WTC11 (cell line): ENCODE measurements at regions not wholly inside any gene's neighbourhood (a gene's known extent, or its start where the extent isn't known, plus 50 kb on each side); places are given as distances from the start of the nearest gene placed in this dataset.

Experiments
- ATAC-seq: fragments of 200-7000 bp; cut with Tn5 transposase; 2 replicates; pipeline ENCODE4 v1.10.0; 2021; ENCODE audit warnings: mild to moderate bottlenecking, moderate library complexity
- CTCF ChIA-PET: fragments of 300-600 bp; sonication (Branson Sonifier 250); formaldehyde crosslinking; loops from one replicate; lab custom pipeline; 2021; ENCODE audit warnings: antibody characterized with exemption; lab: Charles Lee
- POLR2A ChIA-PET: fragments of 350-600 bp; sonication (Branson Sonifier 250); formaldehyde crosslinking; loops from one replicate; lab custom pipeline; 2021; ENCODE audit warnings: antibody characterized with exemption; lab: Charles Lee
- DNase-seq: peaks from one replicate; pipeline ENCODE4 v3.0.0; 2021; ENCODE audit warnings: low spot score
- H3K27ac Mint-ChIP-seq: 2 replicates; pipeline ENCODE4 v1.8.0; 2021; ENCODE audit warnings: mixed read lengths
- H3K27me3 Mint-ChIP-seq: 2 replicates; pipeline ENCODE4 v1.8.0; 2021; ENCODE audit warnings: low read depth, mild to moderate bottlenecking, moderate library complexity, mixed read lengths
- H3K36me3 Mint-ChIP-seq: 2 replicates; pipeline ENCODE4 v1.8.0; 2021; ENCODE audit warnings: mixed read lengths
- H3K4me1 Mint-ChIP-seq: 2 replicates; pipeline ENCODE4 v1.8.0; 2022; ENCODE audit warnings: mixed read lengths
- H3K4me3 Mint-ChIP-seq: 2 replicates; pipeline ENCODE4 v1.8.0; 2021; ENCODE audit warnings: mild to moderate bottlenecking, moderate library complexity, mixed read lengths
- H3K9me3 Mint-ChIP-seq: 2 replicates; pipeline ENCODE4 v1.8.0; 2021; ENCODE audit warnings: mixed read lengths
- CBFB ChIP-seq: sonication (generic); formaldehyde crosslinking; IDR thresholded peaks from 2 replicates; pipeline ENCODE4 v1.8.1; 2022; ENCODE audit warnings: mild to moderate bottlenecking, low read depth, missing genetic modification reagents
- GRHL2 ChIP-seq: fragments of 250-450 bp; sonication (Bioruptor Pico); IDR thresholded peaks from 2 replicates; pipeline ENCODE4 v1.8.0; 2022; ENCODE audit warnings: mild to moderate bottlenecking, moderate library complexity; ENCODE audit not compliant: insufficient replicate concordance, severe bottlenecking
- GTF2I ChIP-seq: fragments of 250-450 bp; sonication (Bioruptor Pico); conservative IDR thresholded peaks from 2 replicates; pipeline ENCODE4 v1.4.0; 2021; ENCODE audit warnings: mild to moderate bottlenecking
- HMGA2 ChIP-seq: fragments of 250-450 bp; sonication (Bioruptor Pico); IDR thresholded peaks from 2 replicates; pipeline ENCODE4 v1.4.0; 2021; ENCODE audit warnings: mild to moderate bottlenecking, moderate library complexity
- NFYB ChIP-seq: sonication (generic); formaldehyde crosslinking; conservative IDR thresholded peaks from 2 replicates; pipeline ENCODE4 v1.8.0; 2022; ENCODE audit warnings: low read depth, missing genetic modification reagents
- SMAD3 ChIP-seq: sonication (generic); formaldehyde crosslinking; IDR thresholded peaks from 2 replicates; pipeline ENCODE4 v1.8.0; 2022; ENCODE audit warnings: missing genetic modification reagents, mild to moderate bottlenecking, borderline replicate concordance
- SOX15 ChIP-seq: fragments of 250-450 bp; sonication (Bioruptor Pico); IDR thresholded peaks from 2 replicates; pipeline ENCODE4 v1.9.0; 2021; ENCODE audit warnings: mild to moderate bottlenecking
- TEAD4 ChIP-seq: sonication (generic); formaldehyde crosslinking; IDR thresholded peaks from 2 replicates; pipeline ENCODE4 v1.8.0; 2022; ENCODE audit warnings: mild to moderate bottlenecking, missing genetic modification reagents
- ZBTB21 ChIP-seq: sonication (generic); formaldehyde crosslinking; IDR thresholded peaks from 2 replicates; pipeline ENCODE4 v1.8.1; 2023; ENCODE audit warnings: mild to moderate bottlenecking, missing genetic modification reagents, borderline replicate concordance
- ZNF121 ChIP-seq: sonication (generic); formaldehyde crosslinking; IDR thresholded peaks from 2 replicates; pipeline ENCODE4 v1.8.0; 2023; ENCODE audit warnings: missing genetic modification reagents
- ZNF138 ChIP-seq: sonication (generic); formaldehyde crosslinking; conservative IDR thresholded peaks from 2 replicates; pipeline ENCODE4 v1.8.1; 2022; ENCODE audit warnings: mild to moderate bottlenecking, moderate library complexity, missing genetic modification reagents
- TF ChIP-seq, protein P1 (sequence below): sonication (generic); formaldehyde crosslinking; conservative IDR thresholded peaks from 2 replicates; pipeline ENCODE4 v1.8.1; 2023; ENCODE audit warnings: mild to moderate bottlenecking, low read depth, missing genetic modification reagents, moderate library complexity
- TF ChIP-seq, protein P2 (sequence below): sonication (generic); formaldehyde crosslinking; IDR thresholded peaks from 2 replicates; pipeline ENCODE4 v1.8.1; 2022; ENCODE audit warnings: low read depth, mild to moderate bottlenecking, moderate library complexity, missing genetic modification reagents, borderline replicate concordance
- TF ChIP-seq, protein P3 (sequence below): fragments of 250-450 bp; sonication (Bioruptor Pico); IDR thresholded peaks from 2 replicates; pipeline ENCODE4 v1.9.0; 2021; ENCODE audit warnings: mild to moderate bottlenecking
- TF ChIP-seq, protein P4 (sequence below): sonication (generic); formaldehyde crosslinking; IDR thresholded peaks from 2 replicates; pipeline ENCODE4 v1.8.1; 2023; ENCODE audit warnings: mild to moderate bottlenecking, missing genetic modification reagents
- TF ChIP-seq, protein P5 (sequence below): sonication (generic); formaldehyde crosslinking; IDR thresholded peaks from 2 replicates; pipeline ENCODE4 v1.8.0; 2023; ENCODE audit warnings: mild to moderate bottlenecking, missing genetic modification reagents

DNA sequence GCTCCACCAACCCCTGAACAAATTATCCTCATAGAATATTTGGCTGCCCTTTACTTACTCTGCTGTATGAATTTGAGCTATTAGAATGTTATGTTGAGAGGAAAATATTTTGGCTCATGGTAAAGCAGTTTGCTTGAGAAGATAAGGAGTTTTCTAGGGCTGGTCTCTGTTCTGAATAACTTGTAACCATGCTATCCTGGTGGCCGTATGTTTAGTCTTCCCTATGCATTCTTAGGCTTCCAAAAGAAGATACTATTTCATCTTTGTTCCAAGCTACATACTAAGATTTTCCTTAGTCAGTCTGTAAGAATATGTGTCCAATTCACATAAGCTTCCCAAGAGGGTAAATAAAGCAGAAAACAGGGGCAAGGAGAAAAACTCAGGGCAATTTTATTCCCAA is 1105.1 kb upstream of the PIK3C3 start:
- no peak for ATAC-seq
- POLR2A ChIA-PET, result no interaction called here

DNA sequence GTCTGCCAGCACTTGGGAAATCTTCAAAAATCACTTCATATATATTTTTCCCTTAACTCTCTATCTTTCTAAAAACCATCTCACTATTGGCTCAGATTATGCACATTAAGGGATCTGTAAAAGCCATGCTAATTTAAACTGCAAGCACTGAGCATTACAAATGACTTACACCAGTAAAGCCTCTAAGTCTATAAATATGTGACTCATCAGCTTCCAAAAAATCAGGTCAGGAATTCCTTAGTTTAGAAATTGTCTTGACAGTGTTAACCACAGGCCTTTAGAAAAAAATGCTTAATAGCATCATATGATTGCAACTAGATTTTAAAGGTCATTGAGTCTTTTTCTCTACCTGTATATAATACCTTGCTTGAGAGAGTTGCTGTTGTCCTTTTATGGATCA is 1113.6 kb upstream of the PIK3C3 start:
- CTCF ChIA-PET, result no interaction called here
- 0 out of 2 replicates have a peak, but pooled peaks cover 5% of the 10 kb centered on the region for H3K4me1 Mint-ChIP-seq
- H3K4me3 Mint-ChIP-seq, result no peak overlapping the region
- no peaks in the 10 kb centered on the region for H3K27me3 Mint-ChIP-seq
- H3K9me3 Mint-ChIP-seq, result peaks cover 12% of the 10 kb centered on the region
- no peak overlapping the region for H3K27ac Mint-ChIP-seq
- ATAC-seq, result no peak
- TF ChIP-seq, protein P1, sequence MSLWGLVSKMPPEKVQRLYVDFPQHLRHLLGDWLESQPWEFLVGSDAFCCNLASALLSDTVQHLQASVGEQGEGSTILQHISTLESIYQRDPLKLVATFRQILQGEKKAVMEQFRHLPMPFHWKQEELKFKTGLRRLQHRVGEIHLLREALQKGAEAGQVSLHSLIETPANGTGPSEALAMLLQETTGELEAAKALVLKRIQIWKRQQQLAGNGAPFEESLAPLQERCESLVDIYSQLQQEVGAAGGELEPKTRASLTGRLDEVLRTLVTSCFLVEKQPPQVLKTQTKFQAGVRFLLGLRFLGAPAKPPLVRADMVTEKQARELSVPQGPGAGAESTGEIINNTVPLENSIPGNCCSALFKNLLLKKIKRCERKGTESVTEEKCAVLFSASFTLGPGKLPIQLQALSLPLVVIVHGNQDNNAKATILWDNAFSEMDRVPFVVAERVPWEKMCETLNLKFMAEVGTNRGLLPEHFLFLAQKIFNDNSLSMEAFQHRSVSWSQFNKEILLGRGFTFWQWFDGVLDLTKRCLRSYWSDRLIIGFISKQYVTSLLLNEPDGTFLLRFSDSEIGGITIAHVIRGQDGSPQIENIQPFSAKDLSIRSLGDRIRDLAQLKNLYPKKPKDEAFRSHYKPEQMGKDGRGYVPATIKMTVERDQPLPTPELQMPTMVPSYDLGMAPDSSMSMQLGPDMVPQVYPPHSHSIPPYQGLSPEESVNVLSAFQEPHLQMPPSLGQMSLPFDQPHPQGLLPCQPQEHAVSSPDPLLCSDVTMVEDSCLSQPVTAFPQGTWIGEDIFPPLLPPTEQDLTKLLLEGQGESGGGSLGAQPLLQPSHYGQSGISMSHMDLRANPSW (CRISPR knock-in tag), result no peak
- TF ChIP-seq, protein P2, sequence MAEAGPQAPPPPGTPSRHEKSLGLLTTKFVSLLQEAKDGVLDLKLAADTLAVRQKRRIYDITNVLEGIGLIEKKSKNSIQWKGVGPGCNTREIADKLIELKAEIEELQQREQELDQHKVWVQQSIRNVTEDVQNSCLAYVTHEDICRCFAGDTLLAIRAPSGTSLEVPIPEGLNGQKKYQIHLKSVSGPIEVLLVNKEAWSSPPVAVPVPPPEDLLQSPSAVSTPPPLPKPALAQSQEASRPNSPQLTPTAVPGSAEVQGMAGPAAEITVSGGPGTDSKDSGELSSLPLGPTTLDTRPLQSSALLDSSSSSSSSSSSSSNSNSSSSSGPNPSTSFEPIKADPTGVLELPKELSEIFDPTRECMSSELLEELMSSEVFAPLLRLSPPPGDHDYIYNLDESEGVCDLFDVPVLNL, result no peak
- TF ChIP-seq ZBTB21 (no peak), ZNF121 (CRISPR knock-in tag) (no peak), HMGA2 (no peak), SOX15 (CRISPR knock-in tag) (no peak), TEAD4 (CRISPR knock-in tag) (no peak), SMAD3 (CRISPR knock-in tag) (no peak), NFYB (CRISPR knock-in tag) (no peak), CBFB (CRISPR knock-in tag) (no peak)
- TF ChIP-seq, protein P3, sequence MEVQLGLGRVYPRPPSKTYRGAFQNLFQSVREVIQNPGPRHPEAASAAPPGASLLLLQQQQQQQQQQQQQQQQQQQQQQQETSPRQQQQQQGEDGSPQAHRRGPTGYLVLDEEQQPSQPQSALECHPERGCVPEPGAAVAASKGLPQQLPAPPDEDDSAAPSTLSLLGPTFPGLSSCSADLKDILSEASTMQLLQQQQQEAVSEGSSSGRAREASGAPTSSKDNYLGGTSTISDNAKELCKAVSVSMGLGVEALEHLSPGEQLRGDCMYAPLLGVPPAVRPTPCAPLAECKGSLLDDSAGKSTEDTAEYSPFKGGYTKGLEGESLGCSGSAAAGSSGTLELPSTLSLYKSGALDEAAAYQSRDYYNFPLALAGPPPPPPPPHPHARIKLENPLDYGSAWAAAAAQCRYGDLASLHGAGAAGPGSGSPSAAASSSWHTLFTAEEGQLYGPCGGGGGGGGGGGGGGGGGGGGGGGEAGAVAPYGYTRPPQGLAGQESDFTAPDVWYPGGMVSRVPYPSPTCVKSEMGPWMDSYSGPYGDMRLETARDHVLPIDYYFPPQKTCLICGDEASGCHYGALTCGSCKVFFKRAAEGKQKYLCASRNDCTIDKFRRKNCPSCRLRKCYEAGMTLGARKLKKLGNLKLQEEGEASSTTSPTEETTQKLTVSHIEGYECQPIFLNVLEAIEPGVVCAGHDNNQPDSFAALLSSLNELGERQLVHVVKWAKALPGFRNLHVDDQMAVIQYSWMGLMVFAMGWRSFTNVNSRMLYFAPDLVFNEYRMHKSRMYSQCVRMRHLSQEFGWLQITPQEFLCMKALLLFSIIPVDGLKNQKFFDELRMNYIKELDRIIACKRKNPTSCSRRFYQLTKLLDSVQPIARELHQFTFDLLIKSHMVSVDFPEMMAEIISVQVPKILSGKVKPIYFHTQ (CRISPR knock-in tag), result no peak
- TF ChIP-seq, protein P4, sequence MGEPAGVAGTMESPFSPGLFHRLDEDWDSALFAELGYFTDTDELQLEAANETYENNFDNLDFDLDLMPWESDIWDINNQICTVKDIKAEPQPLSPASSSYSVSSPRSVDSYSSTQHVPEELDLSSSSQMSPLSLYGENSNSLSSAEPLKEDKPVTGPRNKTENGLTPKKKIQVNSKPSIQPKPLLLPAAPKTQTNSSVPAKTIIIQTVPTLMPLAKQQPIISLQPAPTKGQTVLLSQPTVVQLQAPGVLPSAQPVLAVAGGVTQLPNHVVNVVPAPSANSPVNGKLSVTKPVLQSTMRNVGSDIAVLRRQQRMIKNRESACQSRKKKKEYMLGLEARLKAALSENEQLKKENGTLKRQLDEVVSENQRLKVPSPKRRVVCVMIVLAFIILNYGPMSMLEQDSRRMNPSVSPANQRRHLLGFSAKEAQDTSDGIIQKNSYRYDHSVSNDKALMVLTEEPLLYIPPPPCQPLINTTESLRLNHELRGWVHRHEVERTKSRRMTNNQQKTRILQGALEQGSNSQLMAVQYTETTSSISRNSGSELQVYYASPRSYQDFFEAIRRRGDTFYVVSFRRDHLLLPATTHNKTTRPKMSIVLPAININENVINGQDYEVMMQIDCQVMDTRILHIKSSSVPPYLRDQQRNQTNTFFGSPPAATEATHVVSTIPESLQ (CRISPR knock-in tag), result no peak
- TF ChIP-seq, protein P5, sequence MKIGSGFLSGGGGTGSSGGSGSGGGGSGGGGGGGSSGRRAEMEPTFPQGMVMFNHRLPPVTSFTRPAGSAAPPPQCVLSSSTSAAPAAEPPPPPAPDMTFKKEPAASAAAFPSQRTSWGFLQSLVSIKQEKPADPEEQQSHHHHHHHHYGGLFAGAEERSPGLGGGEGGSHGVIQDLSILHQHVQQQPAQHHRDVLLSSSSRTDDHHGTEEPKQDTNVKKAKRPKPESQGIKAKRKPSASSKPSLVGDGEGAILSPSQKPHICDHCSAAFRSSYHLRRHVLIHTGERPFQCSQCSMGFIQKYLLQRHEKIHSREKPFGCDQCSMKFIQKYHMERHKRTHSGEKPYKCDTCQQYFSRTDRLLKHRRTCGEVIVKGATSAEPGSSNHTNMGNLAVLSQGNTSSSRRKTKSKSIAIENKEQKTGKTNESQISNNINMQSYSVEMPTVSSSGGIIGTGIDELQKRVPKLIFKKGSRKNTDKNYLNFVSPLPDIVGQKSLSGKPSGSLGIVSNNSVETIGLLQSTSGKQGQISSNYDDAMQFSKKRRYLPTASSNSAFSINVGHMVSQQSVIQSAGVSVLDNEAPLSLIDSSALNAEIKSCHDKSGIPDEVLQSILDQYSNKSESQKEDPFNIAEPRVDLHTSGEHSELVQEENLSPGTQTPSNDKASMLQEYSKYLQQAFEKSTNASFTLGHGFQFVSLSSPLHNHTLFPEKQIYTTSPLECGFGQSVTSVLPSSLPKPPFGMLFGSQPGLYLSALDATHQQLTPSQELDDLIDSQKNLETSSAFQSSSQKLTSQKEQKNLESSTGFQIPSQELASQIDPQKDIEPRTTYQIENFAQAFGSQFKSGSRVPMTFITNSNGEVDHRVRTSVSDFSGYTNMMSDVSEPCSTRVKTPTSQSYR (CRISPR knock-in tag), result no peak
- TF ChIP-seq, all 79 proteins: peak for 0
- no peaks in the 10 kb centered on the region for H3K36me3 Mint-ChIP-seq
- POLR2A ChIA-PET, result no interaction called here
- DNase-seq, result no peak

More for the DNA sequence above, 1105.1 kb upstream of the PIK3C3 start:
- Mint-ChIP-seq H3K4me3 (no peak overlapping the region), H3K4me1 (peaks cover 31% of the 10 kb centered on the region), H3K27me3 (no peaks in the 10 kb centered on the region), H3K36me3 (no peaks in the 10 kb centered on the region), H3K9me3 (no peaks in the 10 kb centered on the region), H3K27ac (no peak overlapping the region)
- no peak for DNase-seq
- CTCF ChIA-PET, result no interaction called here
- TF ChIP-seq GRHL2 (CRISPR knock-in tag) (no peak), ZNF138 (no peak), GTF2I (no peak)
